ENCODE measurements at regions not wholly inside any gene's neighbourhood (a gene's known extent, or its start where the extent isn't known, plus 50 kb on each side); places are given as distances from the start of the nearest gene placed in this dataset.

GRCh38 chr14:39673734-39674133, 241.5 kb upstream of the FBXO33 start:
- TF ChIP-seq SUZ12 (IDR thresholded peaks at IDR 0.05; ENCODE audit: extremely low read depth, insufficient read depth, insufficient read length) (no peak), YY1 (IDR thresholded peaks at IDR 0.05; ENCODE audit: insufficient read depth, insufficient read length) (no peak), ZNF274 (IDR thresholded peaks at IDR 0.05; ENCODE audit: low read depth, low read length) (no peak)
